Inflammatory macrophage treated with lipopolysaccharide for 4 hours (primary cell): ENCODE measurements at regions not wholly inside any gene's neighbourhood (a gene's known extent, or its start where the extent isn't known, plus 50 kb on each side); places are given as distances from the start of the nearest gene placed in this dataset.
"Not testable (repeated sequence)": the region's sequence is repeated elsewhere in the genome, so short reads cannot be mapped to it uniquely, and the experiment has no call there.

ENCODE experiments used
- DNase-seq: peaks from one replicate; pipeline ENCODE4 v3.0.0-alpha.2; 2020

DNA sequence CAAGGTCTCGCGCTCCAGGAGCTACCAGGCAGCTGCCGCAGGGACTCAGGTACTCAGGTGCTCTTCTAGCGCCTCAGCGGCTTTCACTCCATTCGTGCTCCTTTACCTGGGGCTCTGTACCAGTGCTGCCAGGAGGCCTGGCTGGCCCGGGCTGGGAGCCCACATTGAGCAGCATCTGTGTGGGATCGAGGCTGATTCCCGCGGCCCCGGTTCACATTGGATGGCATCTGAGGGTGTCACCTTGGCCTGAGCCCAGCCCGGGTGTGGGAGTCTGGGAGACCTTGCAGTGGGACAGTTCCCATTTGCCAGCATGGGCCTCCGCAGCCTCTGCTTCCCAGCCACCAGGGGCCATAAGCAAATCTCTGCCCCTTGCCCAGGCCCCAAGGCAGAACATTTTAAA is 96.9 kb downstream of the NPIPB11 start:
- not testable (repeated sequence) for DNase-seq

DNA sequence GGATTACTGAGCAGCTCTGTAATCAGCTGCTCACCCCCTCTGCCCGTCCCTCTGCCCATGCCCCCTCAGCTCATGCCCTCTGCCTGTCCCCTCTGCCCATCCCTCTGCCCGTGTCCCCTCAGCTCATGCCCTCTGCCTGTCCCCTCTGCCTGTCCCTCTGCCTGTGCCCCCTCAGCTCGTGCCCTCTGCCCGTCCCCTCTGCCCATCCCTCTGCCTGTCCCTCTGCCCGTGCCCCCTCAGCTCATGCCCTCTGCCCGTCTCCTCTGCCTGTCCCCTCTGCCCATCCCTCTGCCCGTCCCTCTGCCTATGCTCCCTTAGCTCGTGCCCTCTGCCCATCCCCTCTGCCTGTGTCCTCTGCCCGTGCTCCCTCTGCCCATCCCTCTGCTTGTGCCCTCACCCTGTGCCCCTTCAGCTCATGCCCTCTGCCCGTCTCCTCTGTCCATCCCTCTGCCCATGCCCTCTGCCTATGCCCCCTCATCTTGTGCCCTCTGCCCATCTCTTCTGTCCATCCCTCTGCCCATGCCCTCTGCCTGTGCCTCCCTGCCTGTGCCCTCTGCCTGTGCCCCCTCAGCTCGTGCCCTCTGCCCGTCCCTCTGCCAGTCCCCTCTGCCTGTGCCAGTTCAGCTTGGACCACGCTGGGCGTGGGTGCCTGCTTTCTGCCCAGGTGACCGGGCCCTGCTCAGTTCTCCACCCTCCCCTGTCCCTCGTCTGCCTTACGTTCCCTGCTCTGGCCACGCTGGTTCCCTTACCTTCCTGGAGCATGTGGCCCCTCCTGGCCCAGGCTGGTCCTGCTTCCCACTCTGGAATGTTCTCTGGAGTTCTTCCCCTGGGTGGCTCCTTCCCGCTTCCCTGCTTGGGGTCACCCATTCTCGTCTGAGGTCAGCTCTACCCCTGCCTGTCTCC is 97.6 kb downstream of the NPIPB11 start:
- DNase-seq: no peak

DNA sequence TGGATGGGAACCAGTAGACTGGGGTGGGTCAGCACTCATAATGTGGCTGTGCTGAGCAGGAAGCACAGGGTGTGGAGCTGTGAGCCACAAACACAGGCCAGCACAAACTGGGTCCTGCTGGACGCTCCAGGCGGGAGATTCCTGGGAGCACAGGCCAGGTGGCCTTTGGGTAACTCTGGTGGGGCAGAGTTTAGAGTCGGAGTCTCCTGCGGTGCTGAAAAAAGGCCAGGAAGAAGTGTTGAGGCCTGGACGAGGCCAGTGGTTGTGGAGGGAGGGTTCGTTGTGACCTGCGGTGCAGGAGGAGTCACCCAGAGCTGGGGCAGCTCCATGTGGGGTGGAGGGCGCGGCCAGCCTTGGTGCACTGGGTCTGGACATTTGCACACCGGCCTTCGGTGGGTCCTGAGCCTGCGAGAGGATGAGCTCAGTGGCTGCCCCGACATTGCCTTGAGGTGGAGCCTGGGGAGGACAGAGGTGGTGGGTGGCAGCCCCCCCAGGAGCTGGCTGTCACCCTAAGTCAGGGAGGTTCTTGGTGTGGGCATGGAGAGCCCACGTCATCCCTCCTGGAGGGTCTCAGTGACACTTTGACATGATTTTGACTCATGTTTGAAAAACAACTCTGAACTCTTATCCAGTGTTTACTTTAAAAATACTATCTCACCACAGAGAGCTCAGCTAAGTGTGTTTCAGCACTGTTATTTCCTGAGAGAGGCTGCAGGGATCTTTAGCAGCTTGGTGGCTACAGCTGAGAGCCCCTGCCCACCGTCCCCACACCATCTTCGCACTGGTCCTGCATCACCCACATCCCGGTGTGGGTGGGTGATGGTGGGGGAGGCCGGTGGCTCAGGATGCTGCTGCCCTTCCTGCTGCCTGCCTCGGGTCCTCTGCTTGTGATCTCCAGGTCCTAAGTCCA is 98.7 kb downstream of the NPIPB11 start:
- no peak for DNase-seq

DNA sequence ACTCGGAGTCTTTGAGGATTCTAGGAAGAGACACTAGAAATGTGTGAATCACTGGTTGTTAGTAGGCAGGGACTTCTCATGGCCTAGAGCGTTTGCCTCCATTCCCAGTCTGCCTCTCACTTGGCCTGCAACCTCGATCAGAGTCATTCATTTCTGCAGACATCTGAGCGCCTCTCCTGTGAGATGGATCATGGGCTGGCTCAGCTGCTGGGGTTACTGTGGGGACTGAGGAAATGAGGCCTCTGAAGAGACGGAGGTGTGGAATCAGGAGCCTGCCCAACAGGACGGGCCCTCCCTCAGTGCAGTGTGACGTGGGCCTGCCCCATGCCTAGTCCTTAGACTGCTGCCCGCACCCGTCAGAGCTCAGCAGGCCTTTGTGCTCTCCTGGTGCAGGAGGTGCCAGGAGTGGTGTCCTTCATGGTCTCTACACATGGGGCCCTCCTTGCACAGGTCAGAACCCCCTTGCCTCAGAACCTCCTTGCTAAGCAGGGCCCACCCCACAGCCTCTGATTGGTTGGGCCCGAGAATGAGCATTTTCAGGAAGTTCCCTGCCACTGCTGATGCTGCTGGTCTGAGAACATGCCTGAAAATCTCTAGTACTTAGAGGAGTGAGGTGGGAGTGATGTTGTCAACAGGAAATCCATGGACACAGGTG is 99.4 kb downstream of the NPIPB11 start:
- DNase-seq: no peak

DNA sequence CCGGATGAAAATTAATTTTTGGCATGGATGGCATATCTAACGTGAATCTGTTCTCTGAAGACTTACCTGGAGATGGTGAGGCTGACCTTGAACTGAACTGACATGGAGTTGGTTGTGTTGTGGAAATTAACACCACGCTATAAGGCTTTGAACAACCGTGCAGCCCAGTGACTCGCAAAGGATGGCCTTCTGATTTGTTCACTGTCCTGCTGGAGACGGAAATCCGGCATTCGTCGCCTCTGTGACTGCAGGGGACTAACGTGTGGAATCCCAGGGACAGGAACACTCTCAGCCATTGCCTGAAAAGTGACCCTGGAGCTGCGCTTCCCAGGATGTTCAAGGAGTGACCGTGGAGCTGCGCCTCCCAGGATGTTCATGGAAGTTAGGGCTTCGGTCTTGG is 100.3 kb downstream of the NPIPB11 start:
- no peak for DNase-seq

DNA sequence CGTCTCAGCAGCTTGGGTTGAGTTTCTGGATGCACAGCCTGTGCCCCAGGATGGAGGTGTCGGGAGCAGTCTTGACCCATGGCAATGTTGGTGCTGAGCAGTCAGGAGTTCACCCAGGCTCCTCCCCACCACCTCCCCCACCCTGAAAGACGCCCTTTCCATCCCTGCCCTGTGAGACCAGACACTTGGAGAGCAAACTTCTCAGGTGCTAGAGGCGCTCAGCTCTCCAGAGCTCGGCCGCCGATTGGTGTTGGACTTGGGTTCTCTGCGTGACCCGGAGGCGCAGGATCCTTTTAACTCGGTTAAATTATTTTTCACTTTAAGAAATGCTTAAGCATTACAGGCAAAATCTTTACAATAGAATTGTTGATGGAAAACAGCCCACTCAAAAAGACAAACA is 101.5 kb downstream of the NPIPB11 start:
- DNase-seq: not testable (repeated sequence)

DNA sequence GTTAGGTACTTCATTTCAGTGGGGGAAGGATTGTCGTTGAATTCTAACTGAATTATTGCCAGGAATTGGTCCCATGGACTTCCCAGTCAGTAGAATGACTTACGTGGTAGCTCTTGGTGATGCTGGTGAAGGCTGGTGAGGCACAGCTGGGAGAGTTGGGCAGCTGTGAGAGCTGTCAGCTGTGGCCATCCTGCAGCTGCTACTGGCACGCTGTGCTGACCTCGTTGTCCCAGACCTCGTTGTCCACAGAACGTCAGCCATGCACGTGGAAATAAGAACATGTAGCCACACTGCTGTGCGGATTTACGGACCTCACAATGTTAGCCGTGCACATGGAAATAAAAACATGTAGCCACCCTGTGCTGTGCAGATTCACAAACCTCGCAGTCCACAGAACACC is 102.3 kb downstream of the NPIPB11 start:
- DNase-seq: no peak

DNA sequence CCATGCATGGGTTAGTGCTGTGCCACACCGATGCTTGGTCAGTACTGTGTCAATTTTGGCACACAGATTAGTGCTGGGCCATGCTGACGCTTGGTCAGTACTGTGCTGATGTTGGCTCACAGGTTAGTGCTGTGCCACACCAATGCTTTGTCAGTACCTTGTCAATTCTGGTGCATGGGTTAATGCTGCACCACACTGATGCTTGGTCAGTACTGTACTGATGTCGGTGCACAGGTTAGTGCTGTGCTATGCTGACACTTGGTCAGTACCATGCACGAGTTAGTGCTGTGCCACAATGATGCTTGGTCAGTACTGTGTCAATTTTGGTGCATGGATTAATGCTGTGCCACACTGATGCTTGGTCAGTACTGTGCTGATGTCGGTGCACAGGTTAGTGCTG is 103.0 kb downstream of the NPIPB11 start:
- no peak for DNase-seq

DNA sequence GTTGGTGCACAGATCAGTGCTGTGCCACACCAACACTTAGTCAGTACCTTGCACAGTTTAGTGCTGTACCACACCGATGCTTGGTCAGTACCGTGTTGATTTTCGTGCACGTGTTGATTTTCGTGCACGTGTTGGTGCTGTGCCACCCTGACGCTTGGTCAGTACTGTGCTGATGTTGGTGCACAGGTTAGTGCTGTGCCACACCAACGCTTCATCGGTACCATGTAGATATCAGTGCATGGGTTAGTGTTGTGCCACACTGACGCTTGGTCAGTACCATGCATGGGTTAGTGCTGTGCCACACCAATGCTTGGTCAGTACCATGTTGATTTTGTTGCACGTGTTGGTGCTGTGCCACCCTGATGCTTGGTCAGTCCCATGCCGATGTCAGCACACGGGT is 103.5 kb downstream of the NPIPB11 start:
- no peak for DNase-seq

DNA sequence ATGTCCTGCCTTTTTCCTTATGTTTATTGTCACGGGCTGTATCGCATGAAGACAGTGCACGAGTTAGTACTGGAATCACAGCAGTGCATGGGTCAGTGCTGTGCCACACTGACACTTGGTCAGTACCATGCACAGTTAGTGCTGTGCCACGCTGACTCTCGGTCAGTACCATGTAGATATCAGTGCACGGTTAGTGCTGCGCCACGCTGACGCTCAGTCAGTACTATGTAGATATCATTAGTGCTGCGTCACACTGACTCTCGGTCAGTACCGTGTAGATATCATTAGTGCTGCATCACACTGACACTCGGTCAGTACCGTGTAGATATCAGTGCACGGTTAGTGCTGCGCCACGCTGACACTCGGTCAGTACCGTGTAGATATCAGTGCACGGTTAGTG is 104.1 kb downstream of the NPIPB11 start:
- DNase-seq: not testable (repeated sequence)

DNA sequence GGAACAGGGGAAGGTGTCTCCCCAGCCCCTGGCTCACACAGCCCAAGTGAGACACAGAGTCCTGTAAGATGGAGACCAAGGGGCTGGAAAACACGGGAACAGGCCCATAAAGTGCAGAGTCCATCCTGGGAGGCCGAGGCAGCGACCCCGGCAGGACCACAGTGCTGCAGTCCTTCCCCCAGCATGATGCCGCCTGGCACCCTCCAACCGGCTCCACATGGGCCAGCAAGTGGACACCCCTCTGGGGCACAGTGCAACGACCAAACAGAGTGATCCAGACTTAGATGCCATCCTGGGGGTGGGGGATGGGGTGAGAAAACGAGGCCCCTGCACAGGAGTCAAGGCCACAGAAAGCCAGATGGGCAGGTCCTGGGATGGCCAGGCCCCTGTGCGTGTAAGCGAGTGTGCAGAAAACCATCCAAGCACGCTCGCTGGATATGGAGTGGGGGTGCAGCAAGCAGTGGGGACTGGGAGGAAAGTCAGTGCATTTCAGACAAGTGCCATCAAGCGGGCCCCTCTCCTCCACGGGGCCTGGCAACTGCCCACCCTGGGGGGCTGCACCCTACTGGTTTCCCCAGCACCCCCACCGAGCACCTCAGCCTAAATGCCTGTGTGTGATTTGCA is 104.7 kb downstream of the NPIPB11 start:
- not testable (repeated sequence) for DNase-seq

DNA sequence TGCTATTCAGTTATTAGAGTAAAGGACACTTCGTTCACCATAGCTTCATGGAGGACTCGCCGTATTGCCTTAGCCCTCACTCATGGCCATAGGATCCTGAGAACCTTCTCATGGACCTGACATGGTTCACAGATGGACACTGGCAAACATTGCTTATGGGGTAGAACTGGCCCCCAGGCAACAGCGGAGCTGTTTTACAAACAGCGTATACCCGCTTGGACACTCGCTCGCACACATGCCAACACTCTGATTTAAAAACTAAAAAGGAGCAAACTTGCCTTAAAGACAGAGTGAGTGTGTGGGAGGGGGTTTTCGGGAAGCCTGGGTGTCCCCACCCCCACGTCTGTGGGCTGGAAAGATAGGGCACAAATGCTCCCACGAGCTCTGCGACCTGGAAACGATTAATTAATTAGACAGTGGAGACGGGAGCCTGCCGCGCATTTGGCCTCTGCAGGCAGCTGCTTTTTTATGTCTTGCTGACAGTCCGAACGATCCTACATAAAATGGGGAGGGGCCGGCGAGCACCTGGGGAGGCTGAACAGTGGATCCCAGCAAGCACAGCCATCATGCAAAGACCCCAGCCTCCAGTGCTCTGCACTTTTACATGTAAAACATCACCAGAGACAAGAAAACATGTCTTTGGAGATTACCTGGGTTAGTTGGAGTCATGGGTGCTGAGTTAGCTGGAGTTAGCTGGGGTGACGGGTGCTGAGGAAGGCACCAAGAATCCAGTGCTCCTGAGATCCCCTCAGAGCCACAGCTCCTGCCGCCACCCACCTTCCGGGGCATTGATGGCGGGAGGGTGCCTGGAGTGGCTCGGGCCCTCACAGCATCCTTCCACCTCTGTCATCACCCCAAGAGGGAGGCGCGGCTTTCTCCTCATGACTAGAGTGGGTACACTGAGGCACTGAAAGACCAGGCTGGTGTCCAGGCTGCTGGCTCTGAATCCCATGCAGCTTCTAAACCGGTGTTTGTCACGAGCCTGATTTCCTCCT is 105.7 kb downstream of the NPIPB11 start:
- DNase-seq: not testable (repeated sequence)

DNA sequence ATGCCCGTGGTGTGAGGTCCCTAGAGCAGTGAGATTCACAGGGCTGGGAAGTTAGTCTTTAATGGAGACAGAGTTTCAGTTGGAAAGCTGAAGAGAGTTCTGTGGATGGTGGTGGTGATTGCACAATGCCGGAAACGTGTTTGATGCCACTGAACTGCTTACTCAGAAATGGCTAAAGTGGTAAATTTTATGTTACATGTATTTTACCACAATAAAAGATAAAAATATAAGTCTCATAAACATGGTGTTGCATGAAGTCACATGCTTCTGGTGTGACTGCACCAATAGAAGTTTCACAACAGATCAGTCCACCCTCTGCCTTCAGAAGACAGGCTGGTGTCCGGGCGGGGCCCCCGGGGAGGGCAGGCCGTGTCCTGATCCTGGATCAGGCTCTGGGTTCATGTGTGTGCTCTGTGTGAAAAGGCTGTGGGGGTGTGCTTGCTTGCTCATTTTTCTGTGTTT is 106.5 kb downstream of the NPIPB11 start:
- DNase-seq: peak; percentile 82

DNA sequence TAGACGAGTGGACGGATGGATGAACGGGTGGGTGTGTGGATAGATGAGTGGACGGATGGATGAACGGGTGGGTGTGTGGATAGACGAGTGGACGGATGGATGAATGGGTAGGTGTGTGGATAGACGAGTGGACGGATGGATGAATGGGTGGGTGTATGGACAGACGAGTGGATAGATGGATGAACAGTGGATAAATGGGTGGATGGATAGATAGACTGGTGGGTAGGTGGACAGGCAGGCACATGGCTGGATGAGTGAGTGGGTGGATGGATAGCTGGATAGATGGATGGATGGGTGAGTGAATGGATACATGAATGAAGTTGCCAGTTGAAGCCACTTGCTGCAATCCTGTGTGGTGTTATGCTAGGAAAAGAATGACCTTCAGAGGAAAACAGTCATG is 107.5 kb downstream of the NPIPB11 start:
- not testable (repeated sequence) for DNase-seq

DNA sequence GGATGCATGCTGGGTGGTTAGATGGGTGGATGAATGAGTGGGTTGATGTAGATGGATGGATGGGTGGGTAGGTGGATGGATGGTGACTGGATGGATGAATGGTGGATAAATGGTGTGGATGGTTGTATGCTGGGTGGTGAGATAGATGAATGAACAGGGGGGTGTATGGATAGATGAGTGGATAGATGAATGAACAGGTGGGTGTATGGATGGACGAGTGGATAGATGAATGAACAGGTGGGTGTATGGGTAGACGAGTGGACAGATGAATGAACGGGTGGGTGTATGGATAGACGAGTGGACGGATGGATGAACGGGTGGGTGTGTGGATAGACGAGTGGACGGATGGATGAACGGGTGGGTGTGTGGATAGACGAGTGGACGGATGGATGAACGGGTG is 108.2 kb downstream of the NPIPB11 start:
- DNase-seq: not testable (repeated sequence)

DNA sequence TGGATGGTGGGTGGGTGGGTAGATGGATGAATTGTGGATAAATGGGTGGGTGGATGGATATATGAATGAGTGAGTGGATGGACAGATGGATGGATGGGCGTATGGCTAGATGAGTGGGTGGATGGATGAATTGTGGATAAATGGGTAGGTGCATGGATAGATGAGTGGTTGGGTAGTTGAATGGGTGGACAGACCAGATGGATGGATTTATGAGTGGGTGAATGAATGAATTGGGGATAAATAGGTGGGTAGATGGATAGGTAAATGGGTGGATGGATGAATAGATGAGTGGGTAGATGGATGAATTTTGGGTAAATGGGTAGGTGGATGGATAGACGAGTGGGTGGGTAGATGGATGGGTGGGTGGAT is 108.7 kb downstream of the NPIPB11 start:
- not testable (repeated sequence) for DNase-seq

DNA sequence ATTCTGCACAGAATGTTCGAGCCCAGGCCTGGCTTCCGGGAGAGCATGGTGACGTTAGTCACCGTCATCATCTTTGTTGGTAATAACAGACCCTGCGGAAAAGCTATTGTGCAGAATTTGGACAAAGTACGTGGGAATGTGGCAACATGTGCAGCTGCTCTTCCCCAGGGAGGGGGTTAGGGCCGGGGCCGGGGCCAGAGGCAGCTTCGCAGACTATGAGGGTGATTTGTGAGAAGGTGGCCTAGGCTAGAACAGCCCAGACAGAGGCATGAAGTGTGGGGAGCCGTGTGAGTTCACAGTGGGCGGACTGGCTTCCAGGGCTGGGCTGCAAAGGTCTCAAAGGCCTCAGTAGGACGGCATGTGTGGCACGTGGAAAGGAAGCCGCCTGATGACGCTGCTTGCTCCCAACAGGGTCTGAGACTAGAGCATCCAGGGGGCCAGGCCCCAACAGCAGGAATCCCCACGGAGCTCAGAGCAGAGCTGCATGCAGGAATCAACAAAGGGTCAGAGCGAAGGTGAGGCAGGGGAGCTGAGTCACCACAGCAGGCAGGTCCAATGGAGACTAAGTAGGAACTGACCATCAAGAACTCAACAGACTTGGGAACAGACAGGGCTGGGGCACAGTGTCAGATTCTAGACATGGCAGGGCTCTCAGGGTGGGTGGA is 109.2 kb downstream of the NPIPB11 start:
- DNase-seq: not testable (repeated sequence)

DNA sequence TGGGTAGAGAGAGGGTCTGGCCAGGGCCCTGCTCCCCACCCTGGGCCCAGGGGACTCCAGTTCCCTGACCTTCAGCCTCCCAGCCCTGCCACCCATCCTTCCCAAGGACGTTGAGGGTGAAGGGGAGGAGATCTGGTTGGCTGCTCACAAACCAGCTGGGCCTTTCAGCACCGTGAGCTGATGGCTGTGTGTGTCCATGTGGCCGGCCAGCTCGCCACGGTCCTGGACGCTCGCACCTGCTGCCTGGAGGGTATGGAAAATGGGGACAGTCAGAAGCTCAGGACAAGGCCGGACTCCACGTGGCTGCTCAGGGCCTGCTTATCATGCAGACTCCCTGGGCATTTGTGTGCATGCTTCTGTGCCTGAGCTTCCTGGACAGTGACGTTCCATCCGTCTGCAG is 110.3 kb downstream of the NPIPB11 start:
- DNase-seq: not testable (repeated sequence)

DNA sequence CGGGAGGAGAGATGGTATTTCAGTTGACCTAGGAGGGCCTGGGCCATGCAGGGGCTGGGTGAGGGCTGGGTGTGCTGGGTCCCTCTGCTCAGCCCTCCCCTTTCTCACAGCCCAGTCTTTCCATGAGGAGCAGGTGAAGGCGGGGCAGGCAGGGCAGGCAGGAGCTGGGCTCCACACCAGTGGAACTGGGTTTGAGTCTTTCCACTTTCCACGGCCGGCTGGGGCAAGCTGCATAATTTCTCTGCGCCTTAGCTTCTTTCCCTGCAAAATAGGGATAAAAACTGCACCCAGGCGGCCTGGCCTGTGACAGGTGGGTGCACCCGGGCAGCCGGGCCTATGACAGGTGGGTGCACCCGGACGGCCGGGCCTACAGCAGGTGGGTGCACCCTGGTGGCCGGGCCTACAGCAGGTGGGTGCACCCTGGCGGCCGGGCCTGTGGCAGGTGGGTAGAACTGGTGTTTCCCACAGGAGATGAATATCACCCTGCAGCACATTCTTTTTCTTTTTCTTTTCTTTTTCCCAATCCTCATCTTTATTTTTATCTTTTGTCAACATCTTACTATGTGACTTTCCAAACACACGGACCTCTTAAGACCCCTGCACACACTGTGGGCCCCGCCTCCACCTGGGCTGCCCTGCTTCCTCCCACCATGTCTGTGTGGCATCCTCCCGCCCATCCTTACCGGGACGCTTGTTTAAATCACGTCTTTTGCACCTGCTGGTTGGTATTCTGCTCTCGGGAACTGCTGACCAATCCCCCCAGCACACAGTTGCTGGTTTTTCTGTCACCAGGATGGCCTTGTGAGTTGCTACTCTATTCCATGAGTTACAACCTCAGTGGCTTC is 111.3 kb downstream of the NPIPB11 start:
- not testable (repeated sequence) for DNase-seq
